Endothelial cell of umbilical vein (primary cell): ENCODE measurements at regions not wholly inside any gene's neighbourhood (a gene's known extent, or its start where the extent isn't known, plus 50 kb on each side); places are given as distances from the start of the nearest gene placed in this dataset.

ENCODE experiments used
- BruUV-seq: library from RNA; stranded (reverse); fragments of 400-500 nt; replicated peaks from 2 replicates; lab custom pipeline; 2021; lab: Mats Ljungman, UMichigan
- CTCF ChIA-PET: fragments of 300-600, 350-600 bp; sonication (Branson Sonifier 250); formaldehyde crosslinking; loops from one replicate; lab custom pipeline; 2021; ENCODE audit warnings: antibody characterized with exemption, inconsistent platforms; lab: Charles Lee
- POLR2A ChIA-PET: fragments of 300-600, 350-600 bp; sonication (Branson Sonifier 250); formaldehyde crosslinking; loops from one replicate; lab custom pipeline; 2021; ENCODE audit warnings: antibody characterized with exemption, inconsistent platforms; lab: Charles Lee
- DNase-seq: peaks from one replicate; pipeline ENCODE4 v3.0.0-alpha.2; 2011; ENCODE audit warnings: low read depth, low spot score
- FAIRE-seq: peaks from 2 replicates; lab custom pipeline; 2011; peaks lifted over from hg19 to GRCh38; lab: Jason Lieb, UNC
- H2AFZ ChIP-seq: 2 replicates; pipeline ENCODE4 v1.6.0; 2012; ENCODE audit warnings: low read depth, low read length, control low read depth, inconsistent platforms
- H3K27ac ChIP-seq: 2 replicates; pipeline ENCODE4 v1.5.1; 2011; ENCODE audit warnings: low read depth, mild to moderate bottlenecking, control low read depth, low read length, moderate library complexity; ENCODE audit not compliant: insufficient read depth
- H3K27me3 ChIP-seq, 2 experiments: 2 replicates each; pipeline versions ENCODE4 v1.6.0 to v1.6.1; 2011; ENCODE audit warnings: low read length in 2 of 2, mixed read lengths in 1 of 2; ENCODE audit not compliant: control insufficient read depth in 2 of 2, insufficient read depth in 2 of 2
- H3K36me3 ChIP-seq, 2 experiments: 2 replicates in 1 of 2; 3 replicates in 1 of 2; pipeline ENCODE4 v1.5.1; 2011; ENCODE audit warnings: low read length in 2 of 2, mild to moderate bottlenecking in 1 of 2, moderate library complexity in 1 of 2; ENCODE audit not compliant: control insufficient read depth in 2 of 2, insufficient read depth in 2 of 2; ENCODE audit errors: extremely low read depth in 1 of 2
- H3K4me1 ChIP-seq: 3 replicates; pipeline ENCODE4 v1.5.1; 2011; ENCODE audit warnings: mild to moderate bottlenecking, low read length; ENCODE audit not compliant: control insufficient read depth, insufficient read depth; ENCODE audit errors: extremely low read depth
- H3K4me2 ChIP-seq: 2 replicates; pipeline ENCODE4 v1.6.1; 2011; ENCODE audit warnings: low read length, control low read depth, mixed read lengths; ENCODE audit not compliant: insufficient read depth
- H3K4me3 ChIP-seq, 3 experiments: fragments of 200-600 bp in 1 of 3; sonication (generic), shearing (Covaris generic) in 1 of 3; replicated peaks in 1 of 3; 2 replicates each; pipeline ENCODE4 v1.5.1; 2011 to 2016; ENCODE audit warnings: control low read depth in 3 of 3, low read length in 3 of 3, mild to moderate bottlenecking in 2 of 3, inconsistent platforms in 1 of 3, low read depth in 1 of 3, moderate library complexity in 1 of 3; ENCODE audit not compliant: insufficient read depth in 1 of 3
- H3K79me2 ChIP-seq: 2 replicates; pipeline ENCODE4 v1.6.0; 2012; ENCODE audit warnings: low read length, inconsistent platforms; ENCODE audit not compliant: control insufficient read depth, insufficient read depth
- H3K9ac ChIP-seq: replicated peaks from 2 replicates; pipeline ENCODE3; 2011; ENCODE audit warnings: low read length, control low read depth; ENCODE audit not compliant: insufficient read depth; ENCODE audit errors: extremely low read depth
- H3K9me1 ChIP-seq: replicated peaks from 3 replicates; pipeline ENCODE4 v1.6.0; 2011; ENCODE audit warnings: mild to moderate bottlenecking, low read length; ENCODE audit not compliant: control insufficient read depth, insufficient read depth; ENCODE audit errors: extremely low read depth
- H3K9me3 ChIP-seq: replicated peaks from 2 replicates; pipeline ENCODE4 v1.5.1; 2012; ENCODE audit warnings: low read length, inconsistent platforms; ENCODE audit not compliant: control insufficient read depth, insufficient read depth
- H4K20me1 ChIP-seq: replicated peaks from 2 replicates; pipeline ENCODE3; 2011; ENCODE audit warnings: mild to moderate bottlenecking, low read length; ENCODE audit not compliant: control insufficient read depth, insufficient read depth; ENCODE audit errors: extremely low read depth
- EZH2 ChIP-seq: IDR thresholded peaks from 2 replicates; pipeline ENCODE4 v1.6.1; 2012; ENCODE audit warnings: borderline replicate concordance, low read depth, mild to moderate bottlenecking, moderate library complexity, low read length, inconsistent platforms; ENCODE audit not compliant: severe bottlenecking
- FOS ChIP-seq: IDR thresholded peaks from 2 replicates; pipeline ENCODE4 v1.6.1; 2011; ENCODE audit warnings: mild to moderate bottlenecking, low read length, moderate library complexity, borderline replicate concordance; ENCODE audit not compliant: insufficient read depth
- GATA2 ChIP-seq: IDR thresholded peaks from 2 replicates; pipeline ENCODE4 v1.7.0; 2011; ENCODE audit warnings: low read depth, mild to moderate bottlenecking, moderate library complexity, mixed read lengths, low read length; ENCODE audit not compliant: insufficient read length, insufficient read depth
- JUN ChIP-seq: IDR thresholded peaks from 2 replicates; pipeline ENCODE4 v1.6.1; 2011; ENCODE audit warnings: borderline replicate concordance, low read depth; ENCODE audit not compliant: insufficient read length, insufficient read depth
- MYC ChIP-seq: IDR thresholded peaks from one replicate; pipeline ENCODE4 v1.6.1; 2011; ENCODE audit warnings: mild to moderate bottlenecking, low read depth, low read length
- POLR2A ChIP-seq: IDR thresholded peaks from 2 replicates; pipeline ENCODE4 v1.6.1; 2012; ENCODE audit warnings: low read depth, mild to moderate bottlenecking, control low read depth, low read length
- POLR2AphosphoS5 ChIP-seq: IDR thresholded peaks from 2 replicates; pipeline ENCODE4 v1.6.1; 2012; ENCODE audit warnings: low read depth, mild to moderate bottlenecking, control low read depth, low read length, moderate library complexity; ENCODE audit not compliant: insufficient read depth
- dilution Hi-C: fragments of 300-500 bp; cut with MboI; formaldehyde crosslinking; loops from one replicate; pipeline ENCODE4 v1.15.0; 2019; ENCODE audit warnings: low sequenced_read_pairs; ENCODE audit not compliant: extremely low pct_ligation_motif_present
- intact Hi-C: fragments of 100-400 bp; cut with micrococcal nuclease; formaldehyde crosslinking; loops from one replicate; pipeline ENCODE4 v1.10.0; 2022
- TF ChIP-seq, protein P1 (sequence below): IDR thresholded peaks from 2 replicates; pipeline ENCODE4 v1.6.1; 2011; ENCODE audit not compliant: insufficient read depth, insufficient read length
- TF ChIP-seq, protein P2 (sequence below), 2 donors: IDR thresholded peaks; 1 replicate in 1 of 2; 2 replicates in 1 of 2; pipeline ENCODE4 v1.5.1; 2011; ENCODE audit warnings: low read length in 2 of 2, mild to moderate bottlenecking in 2 of 2, moderate library complexity in 2 of 2, control low read depth in 1 of 2, inconsistent platforms in 1 of 2, low read depth in 1 of 2; ENCODE audit not compliant: insufficient read depth in 1 of 2; ENCODE audit errors: extremely low read depth in 1 of 2

DNA sequence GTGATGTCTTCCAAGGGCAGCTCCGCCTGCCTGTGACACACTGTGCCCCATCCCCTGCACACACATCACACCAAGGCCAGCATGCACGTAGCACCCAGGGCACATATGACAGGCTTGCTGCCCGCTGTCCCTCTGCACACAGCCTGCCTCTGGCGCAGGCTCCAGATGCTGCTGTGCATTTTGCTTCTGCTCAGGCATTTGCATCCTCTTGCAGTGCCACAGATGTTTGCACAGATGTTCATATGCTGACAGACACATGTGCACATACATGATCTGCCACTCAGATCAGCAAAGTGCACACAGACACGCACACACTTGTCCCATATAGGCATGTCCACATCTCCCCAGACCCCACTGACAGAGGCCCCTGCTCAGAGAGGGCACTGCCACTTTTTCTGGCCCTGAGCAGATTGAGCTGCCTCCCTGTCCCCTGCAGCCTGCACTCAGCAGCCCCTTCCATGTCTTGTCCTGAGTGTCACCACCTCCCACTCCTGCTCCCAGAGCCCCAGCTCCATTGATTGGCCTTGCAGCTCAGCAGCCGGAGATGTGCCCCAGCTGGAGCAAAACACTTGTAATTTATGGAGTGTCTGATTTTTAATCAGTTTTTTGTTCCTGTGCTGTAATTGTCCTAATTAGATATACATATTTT lies 115.1 kb upstream of the RPL38 start:
- TF ChIP-seq, protein P1, sequence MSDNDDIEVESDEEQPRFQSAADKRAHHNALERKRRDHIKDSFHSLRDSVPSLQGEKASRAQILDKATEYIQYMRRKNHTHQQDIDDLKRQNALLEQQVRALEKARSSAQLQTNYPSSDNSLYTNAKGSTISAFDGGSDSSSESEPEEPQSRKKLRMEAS, result no peak
- TF ChIP-seq FOS (no peak), EZH2 (no peak), MYC (no peak), POLR2A (no peak), JUN (no peak), POLR2AphosphoS5 (no peak), GATA2 (no peak)
- TF ChIP-seq, protein P2, sequence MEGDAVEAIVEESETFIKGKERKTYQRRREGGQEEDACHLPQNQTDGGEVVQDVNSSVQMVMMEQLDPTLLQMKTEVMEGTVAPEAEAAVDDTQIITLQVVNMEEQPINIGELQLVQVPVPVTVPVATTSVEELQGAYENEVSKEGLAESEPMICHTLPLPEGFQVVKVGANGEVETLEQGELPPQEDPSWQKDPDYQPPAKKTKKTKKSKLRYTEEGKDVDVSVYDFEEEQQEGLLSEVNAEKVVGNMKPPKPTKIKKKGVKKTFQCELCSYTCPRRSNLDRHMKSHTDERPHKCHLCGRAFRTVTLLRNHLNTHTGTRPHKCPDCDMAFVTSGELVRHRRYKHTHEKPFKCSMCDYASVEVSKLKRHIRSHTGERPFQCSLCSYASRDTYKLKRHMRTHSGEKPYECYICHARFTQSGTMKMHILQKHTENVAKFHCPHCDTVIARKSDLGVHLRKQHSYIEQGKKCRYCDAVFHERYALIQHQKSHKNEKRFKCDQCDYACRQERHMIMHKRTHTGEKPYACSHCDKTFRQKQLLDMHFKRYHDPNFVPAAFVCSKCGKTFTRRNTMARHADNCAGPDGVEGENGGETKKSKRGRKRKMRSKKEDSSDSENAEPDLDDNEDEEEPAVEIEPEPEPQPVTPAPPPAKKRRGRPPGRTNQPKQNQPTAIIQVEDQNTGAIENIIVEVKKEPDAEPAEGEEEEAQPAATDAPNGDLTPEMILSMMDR (IDR thresholded peaks at IDR 0.05; ENCODE audit: extremely low read depth in 1 of 2, insufficient read depth in 1 of 2, low read depth in 1 of 2, low read length in 2 of 2), result no peak
- Histone ChIP-seq H3K4me3 (no peak overlapping the region), H2AFZ (no peak overlapping the region), H3K9ac (no peak overlapping the region), H3K9me3 (no peaks in the 10 kb centered on the region), H3K4me2 (no peak overlapping the region), H3K9me1 (no peaks in the 10 kb centered on the region), H3K27ac (no peak overlapping the region), H3K27me3 (no peaks in the 10 kb centered on the region), H3K4me1 (no peaks in the 10 kb centered on the region), H4K20me1 (no peaks in the 10 kb centered on the region), H3K36me3 (no peaks in the 10 kb centered on the region), H3K79me2 (no peaks in the 10 kb centered on the region)
- DNase-seq, result no peak
- intact Hi-C loops, result no loop called here
- dilution Hi-C loops, result no loop called here
- BruUV-seq, result no TSS peak
- CTCF ChIA-PET, result no interaction called here
- POLR2A ChIA-PET, result no interaction called here
- FAIRE-seq, result no peak
